ENCODE measurements at regions not wholly inside any gene's neighbourhood (a gene's known extent, or its start where the extent isn't known, plus 50 kb on each side); places are given as distances from the start of the nearest gene placed in this dataset.
"Not testable (repeated sequence)": the region's sequence is repeated elsewhere in the genome, so short reads cannot be mapped to it uniquely, and the experiment has no call there.

- Mint-ChIP-seq H3K4me3 (no peak overlapping the region), H3K27me3 (no peaks in the 10 kb centered on the region), H3K4me1 (no peaks in the 10 kb centered on the region), H3K27ac (no peak overlapping the region), H3K9me3 (no peaks in the 10 kb centered on the region)
- no peak for ATAC-seq
- no peak for DNase-seq
These were observed 119.5 kb downstream of the ANXA1 start for GRCh38 chr9:73270967-73271721.

GRCh38 chr9:73280113-73280512, 128.4 kb downstream of the ANXA1 start:
- H3K4me3 Mint-ChIP-seq = no peak overlapping the region
- no peak overlapping the region for H3K27ac Mint-ChIP-seq
- no peak for ATAC-seq

GRCh38 chr9:73284377-73284776, 132.7 kb downstream of the ANXA1 start:
- ATAC-seq (no peak), DNase-seq (no peak)
- Mint-ChIP-seq H3K4me3 (no peak overlapping the region), H3K27ac (no peak overlapping the region), H3K4me1 (no peaks in the 10 kb centered on the region), H3K27me3 (no peaks in the 10 kb centered on the region), H3K9me3 (no peaks in the 10 kb centered on the region)

More at GRCh38 chr9:73280113-73280512, 128.4 kb downstream of the ANXA1 start:
- Mint-ChIP-seq H3K4me1 (no peaks in the 10 kb centered on the region), H3K9me3 (no peaks in the 10 kb centered on the region), H3K27me3 (no peaks in the 10 kb centered on the region)
- DNase-seq = no peak

GRCh38 chr9:73294336-73294735, 142.7 kb downstream of the ANXA1 start:
- Mint-ChIP-seq H3K27ac (no peak overlapping the region), H3K9me3 (peaks cover 10 to 15% of the 10 kb centered on the region in 2 donors), H3K27me3 (no peaks in the 10 kb centered on the region), H3K4me1 (no peaks in the 10 kb centered on the region), H3K4me3 (no peak overlapping the region)
- DNase-seq (no peak), ATAC-seq (no peak)

- Mint-ChIP-seq H3K4me3 (no peak overlapping the region), H3K9me3 (peaks cover 0 to 6% of the 10 kb centered on the region in 2 donors)
These were observed 174.3 kb downstream of the ANXA1 start for GRCh38 chr9:73325983-73326382.

GRCh38 chr9:73327149-73327548, 175.5 kb downstream of the ANXA1 start:
- no peak overlapping the region for H3K27ac Mint-ChIP-seq
- H3K4me3 Mint-ChIP-seq = no peak overlapping the region
- H3K9me3 Mint-ChIP-seq = peaks cover 0 to 6% of the 10 kb centered on the region in 2 donors
- no peaks in the 10 kb centered on the region for H3K27me3 Mint-ChIP-seq
- DNase-seq = no peak
- no peak for ATAC-seq
- no peaks in the 10 kb centered on the region for H3K4me1 Mint-ChIP-seq

More at GRCh38 chr9:73325983-73326382, 174.3 kb downstream of the ANXA1 start:
- H3K27me3 Mint-ChIP-seq = no peaks in the 10 kb centered on the region
- no peaks in the 10 kb centered on the region for H3K4me1 Mint-ChIP-seq
- no peak for ATAC-seq
- no peak for DNase-seq
- no peak overlapping the region for H3K27ac Mint-ChIP-seq

- not testable (repeated sequence) for DNase-seq, H3K4me1 Mint-ChIP-seq, H3K27me3 Mint-ChIP-seq, H3K9me3 Mint-ChIP-seq, ATAC-seq, H3K27ac Mint-ChIP-seq, H3K4me3 Mint-ChIP-seq
These were observed 185.5 kb downstream of the ANXA1 start for GRCh38 chr9:73337182-73337581.

- Mint-ChIP-seq H3K27ac (no peak overlapping the region), H3K9me3 (no peaks in the 10 kb centered on the region), H3K4me1 (no peaks in the 10 kb centered on the region), H3K4me3 (no peak overlapping the region), H3K27me3 (peaks cover 7% of the 10 kb centered on the region)
- no peak for DNase-seq
- ATAC-seq = no peak
These were observed 192.4 kb downstream of the ANXA1 start for GRCh38 chr9:73344060-73344459.

GRCh38 chr9:73347123-73347522, 195.5 kb downstream of the ANXA1 start:
- DNase-seq = no peak
- ATAC-seq = no peak
- peaks cover 7% of the 10 kb centered on the region for H3K27me3 Mint-ChIP-seq
- H3K4me3 Mint-ChIP-seq = no peak overlapping the region
- no peaks in the 10 kb centered on the region for H3K9me3 Mint-ChIP-seq
- H3K27ac Mint-ChIP-seq = no peak overlapping the region
- no peaks in the 10 kb centered on the region for H3K4me1 Mint-ChIP-seq

GRCh38 chr9:73347720-73348119, 196.1 kb downstream of the ANXA1 start:
- ATAC-seq = no peak
- no peak overlapping the region for H3K27ac Mint-ChIP-seq
- DNase-seq = no peak
- peaks cover 7% of the 10 kb centered on the region for H3K27me3 Mint-ChIP-seq
- no peaks in the 10 kb centered on the region for H3K9me3 Mint-ChIP-seq
- no peaks in the 10 kb centered on the region for H3K4me1 Mint-ChIP-seq
- H3K4me3 Mint-ChIP-seq = no peak overlapping the region

GRCh38 chr9:73348471-73348870, 196.8 kb downstream of the ANXA1 start:
- Mint-ChIP-seq H3K27me3 (peaks cover 7% of the 10 kb centered on the region), H3K4me3 (no peak overlapping the region), H3K27ac (no peak overlapping the region), H3K9me3 (no peaks in the 10 kb centered on the region), H3K4me1 (no peaks in the 10 kb centered on the region)
- DNase-seq (no peak), ATAC-seq (no peak)

GRCh38 chr9:73349476-73349875, 197.8 kb downstream of the ANXA1 start:
- peaks cover 7% of the 10 kb centered on the region for H3K27me3 Mint-ChIP-seq
- no peak overlapping the region for H3K27ac Mint-ChIP-seq
- ATAC-seq (no peak), DNase-seq (no peak)
- no peak overlapping the region for H3K4me3 Mint-ChIP-seq
- H3K9me3 Mint-ChIP-seq = no peaks in the 10 kb centered on the region
- no peaks in the 10 kb centered on the region for H3K4me1 Mint-ChIP-seq

GRCh38 chr9:73357607-73358006, 205.9 kb downstream of the ANXA1 start:
- H3K4me1 Mint-ChIP-seq = no peaks in the 10 kb centered on the region
- H3K27me3 Mint-ChIP-seq = no peaks in the 10 kb centered on the region

GRCh38 chr9:73370053-73370452, 218.4 kb downstream of the ANXA1 start:
- no peak for DNase-seq
- Mint-ChIP-seq H3K27me3 (no peaks in the 10 kb centered on the region), H3K27ac (no peak overlapping the region), H3K9me3 (no peaks in the 10 kb centered on the region), H3K4me3 (no peak overlapping the region), H3K4me1 (no peaks in the 10 kb centered on the region)
- no peak for ATAC-seq

More at GRCh38 chr9:73357607-73358006, 205.9 kb downstream of the ANXA1 start:
- Mint-ChIP-seq H3K4me3 (no peak overlapping the region), H3K27ac (no peak overlapping the region), H3K9me3 (peaks cover 0 to 4% of the 10 kb centered on the region in 2 donors)
- no peak for ATAC-seq
- DNase-seq = no peak

- Mint-ChIP-seq H3K4me3 (no peak overlapping the region), H3K27ac (no peak overlapping the region), H3K4me1 (no peaks in the 10 kb centered on the region), H3K9me3 (no peaks in the 10 kb centered on the region), H3K27me3 (no peaks in the 10 kb centered on the region)
- ATAC-seq (no peak), DNase-seq (no peak)
These were observed 220.1 kb downstream of the ANXA1 start for GRCh38 chr9:73371801-73372200.

GRCh38 chr9:73380411-73380810, 228.7 kb downstream of the ANXA1 start:
- no peak overlapping the region for H3K4me3 Mint-ChIP-seq
- no peaks in the 10 kb centered on the region for H3K4me1 Mint-ChIP-seq
- ATAC-seq (no peak), DNase-seq (no peak)
- H3K9me3 Mint-ChIP-seq = peaks cover 0 to 17% of the 10 kb centered on the region in 2 donors
- peak overlapping the region in 1 of 2 donors; percentile 31 for H3K27ac Mint-ChIP-seq
- no peaks in the 10 kb centered on the region for H3K27me3 Mint-ChIP-seq

Data from stimulated activated naive CD8-positive, alpha-beta T cell treated with anti-CD3 and anti-CD28 coated beads, Interleukin-15, amount 100 ng/mL, for 72 hours (primary cell).